OCI-LY7 (cell line): ENCODE measurements at regions not wholly inside any gene's neighbourhood (a gene's known extent, or its start where the extent isn't known, plus 50 kb on each side); places are given as distances from the start of the nearest gene placed in this dataset.

Experiments used
- BruUV-seq: library from RNA; stranded (reverse); fragments of 400-500 nt; replicated peaks from 2 replicates; lab custom pipeline; 2021; lab: Mats Ljungman, UMichigan
- CTCF ChIA-PET: fragments of 300-600 bp; sonication (Branson Sonifier 250); formaldehyde crosslinking; loops from one replicate; lab custom pipeline; 2022; ENCODE audit warnings: antibody characterized with exemption; ENCODE audit not compliant: unreplicated experiment; lab: Charles Lee
- POLR2A ChIA-PET: fragments of 300-600 bp; sonication (Branson Sonifier 250); formaldehyde crosslinking; loops from one replicate; lab custom pipeline; 2022; ENCODE audit warnings: antibody characterized with exemption; lab: Charles Lee
- DNase-seq: peaks from one replicate; pipeline ENCODE4 v3.0.0-alpha.2; 2015; ENCODE audit warnings: low spot score
- H2AFZ ChIP-seq: fragments of 200-600 bp; sonication (generic), shearing (Covaris generic); 2 replicates; pipeline ENCODE4 v1.6.1; 2014; ENCODE audit warnings: mild to moderate bottlenecking, antibody characterized with exemption, low read length, moderate library complexity
- H3K27ac ChIP-seq: fragments of 200-600 bp; sonication (generic); 2 replicates; pipeline ENCODE4 v1.5.1; 2014; ENCODE audit warnings: mixed run types, low read depth, mild to moderate bottlenecking, moderate library complexity, low read length, inconsistent platforms; ENCODE audit not compliant: poor library complexity, severe bottlenecking
- H3K36me3 ChIP-seq: fragments of 200-600 bp; sonication (generic); 2 replicates; pipeline ENCODE4 v1.6.1; 2014; ENCODE audit warnings: mild to moderate bottlenecking, antibody characterized with exemption, low read length, moderate library complexity, mixed read lengths; ENCODE audit not compliant: insufficient read depth
- H3K4me1 ChIP-seq: fragments of 200-600 bp; sonication (generic); 2 replicates; pipeline ENCODE4 v1.5.1; 2014; ENCODE audit warnings: mild to moderate bottlenecking, low read length; ENCODE audit not compliant: insufficient read depth, poor library complexity, severe bottlenecking
- H3K4me2 ChIP-seq: fragments of 200-600 bp; sonication (generic); 2 replicates; pipeline ENCODE4 v1.6.1; 2014; ENCODE audit warnings: mild to moderate bottlenecking, low read length
- H3K4me3 ChIP-seq: fragments of 200-600 bp; sonication (generic); 2 replicates; pipeline ENCODE4 v1.5.1; 2014; ENCODE audit warnings: mild to moderate bottlenecking, low read depth, low read length; ENCODE audit not compliant: poor library complexity, severe bottlenecking
- H3K79me2 ChIP-seq: fragments of 200-600 bp; sonication (generic); 2 replicates; pipeline ENCODE4 v1.6.1; 2016; ENCODE audit warnings: low read depth, mild to moderate bottlenecking, low read length, moderate library complexity, mixed read lengths; ENCODE audit not compliant: insufficient read depth
- H3K9me2 ChIP-seq: fragments of 200-600 bp; sonication (generic); 2 replicates; pipeline ENCODE4 v1.6.1; 2016; ENCODE audit warnings: mild to moderate bottlenecking, low read length, mixed read lengths; ENCODE audit not compliant: insufficient read depth
- H3K9me3 ChIP-seq: fragments of 200-600 bp; sonication (generic); 2 replicates; pipeline ENCODE4 v1.6.1; 2014; ENCODE audit warnings: mild to moderate bottlenecking, mixed run types, low read length, mixed read lengths
- H4K20me1 ChIP-seq: fragments of 200-600 bp; sonication (generic); 2 replicates; pipeline ENCODE4 v1.6.1; 2014; ENCODE audit warnings: mild to moderate bottlenecking, antibody characterized with exemption, low read length, moderate library complexity, mixed read lengths; ENCODE audit not compliant: insufficient read depth
- CTCF ChIP-seq: fragments of 200-600 bp; sonication (generic); conservative IDR thresholded peaks from 2 replicates; pipeline ENCODE4 v1.5.1; 2014; ENCODE audit warnings: mild to moderate bottlenecking, antibody characterized with exemption, low read length, moderate library complexity, mixed read lengths
- EZH2phosphoT487 ChIP-seq: fragments of 200-600 bp; sonication (generic); IDR thresholded peaks from 2 replicates; pipeline ENCODE4 v1.6.1; 2018; ENCODE audit warnings: low read depth, borderline replicate concordance, mild to moderate bottlenecking, mixed run types, antibody characterized with exemption, low read length, moderate library complexity, mixed read lengths
- intact Hi-C: fragments of 100-400 bp; cut with micrococcal nuclease; formaldehyde crosslinking; loops from one replicate; pipeline ENCODE4 v1.10.0; 2022; ENCODE audit not compliant: unreplicated experiment

- H2AFZ ChIP-seq, result no peak overlapping the region
- BruUV-seq, result no TSS peak
- intact Hi-C loops, result loop anchor here (10.0 kb wide), 1 partner anchor 720 kb away; no protein-coding TSS in a partner anchor
- no peaks in the 10 kb centered on the region for H3K9me3 ChIP-seq
- no peak for DNase-seq
- H3K4me3 ChIP-seq, result no peak overlapping the region
- H3K36me3 ChIP-seq, result no peaks in the 10 kb centered on the region
- H3K9me2 ChIP-seq, result no peaks in the 10 kb centered on the region
- H3K4me2 ChIP-seq, result no peak overlapping the region
- ChIA-PET CTCF (no interaction called here), POLR2A (no interaction called here)
- H3K27ac ChIP-seq, result no peak overlapping the region
- no peaks in the 10 kb centered on the region for H4K20me1 ChIP-seq
- no peaks in the 10 kb centered on the region for H3K4me1 ChIP-seq
- H3K79me2 ChIP-seq, result no peaks in the 10 kb centered on the region
- no peak for TF ChIP-seq EZH2phosphoT487
- no peak for TF ChIP-seq CTCF
These were observed 120.1 kb upstream of the GNAI1 start for GRCh38 chr7:80014511-80014910.

DNA sequence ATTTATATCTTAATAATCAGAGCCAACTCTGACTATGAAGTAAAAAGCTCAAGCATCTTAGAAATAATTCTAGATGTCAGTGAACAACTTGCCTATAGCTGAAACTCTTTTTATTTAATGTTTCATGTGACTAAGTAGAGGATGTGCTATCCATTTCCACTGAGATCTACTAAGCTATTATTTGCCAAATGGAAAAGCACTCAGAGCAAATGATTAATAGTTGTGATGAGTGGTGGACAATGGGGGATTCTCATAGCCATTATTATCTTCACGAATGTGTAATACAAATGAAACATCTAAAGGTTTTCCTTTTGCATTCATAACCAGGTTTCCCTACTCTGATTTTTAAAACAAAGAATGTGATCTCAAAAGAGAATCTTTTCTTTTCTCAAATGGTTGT is 126.6 kb upstream of the GNAI1 start:
- Histone ChIP-seq H3K9me2 (no peaks in the 10 kb centered on the region), H3K9me3 (no peaks in the 10 kb centered on the region), H3K4me1 (no peaks in the 10 kb centered on the region), H2AFZ (no peak overlapping the region), H3K4me3 (no peak overlapping the region), H3K36me3 (no peaks in the 10 kb centered on the region), H3K79me2 (no peaks in the 10 kb centered on the region), H3K4me2 (no peak overlapping the region), H3K27ac (no peak overlapping the region), H4K20me1 (no peaks in the 10 kb centered on the region)
- BruUV-seq, result no TSS peak
- CTCF ChIA-PET, result no interaction called here
- TF ChIP-seq EZH2phosphoT487 (no peak), CTCF (no peak)
- no peak for DNase-seq
- intact Hi-C loops, result no loop called here
- POLR2A ChIA-PET, result interaction anchor here (0.6 kb wide), 1 partner anchor 203 kb away, joined by 3 read pairs; no protein-coding TSS in a partner anchor

GRCh38 chr7:80002865-80003264 is 131.8 kb upstream of the GNAI1 start:
- no peak overlapping the region for H3K4me2 ChIP-seq
- H3K9me3 ChIP-seq, result no peaks in the 10 kb centered on the region
- H3K79me2 ChIP-seq, result no peaks in the 10 kb centered on the region
- CTCF ChIA-PET, result no interaction called here
- TF ChIP-seq EZH2phosphoT487, result no peak
- TF ChIP-seq CTCF, result no peak
- BruUV-seq, result no TSS peak
- POLR2A ChIA-PET, result no interaction called here
- H3K4me1 ChIP-seq, result no peaks in the 10 kb centered on the region
- H3K27ac ChIP-seq, result no peak overlapping the region
- H3K9me2 ChIP-seq, result no peaks in the 10 kb centered on the region
- H2AFZ ChIP-seq, result no peak overlapping the region
- no peaks in the 10 kb centered on the region for H3K36me3 ChIP-seq
- intact Hi-C loops, result no loop called here
- no peak for DNase-seq
- H4K20me1 ChIP-seq, result no peaks in the 10 kb centered on the region
- H3K4me3 ChIP-seq, result no peak overlapping the region
